ENCODE measurements at regions not wholly inside any gene's neighbourhood (a gene's known extent, or its start where the extent isn't known, plus 50 kb on each side); places are given as distances from the start of the nearest gene placed in this dataset.
"Not testable (repeated sequence)": the region's sequence is repeated elsewhere in the genome, so short reads cannot be mapped to it uniquely, and the experiment has no call there.

DNA sequence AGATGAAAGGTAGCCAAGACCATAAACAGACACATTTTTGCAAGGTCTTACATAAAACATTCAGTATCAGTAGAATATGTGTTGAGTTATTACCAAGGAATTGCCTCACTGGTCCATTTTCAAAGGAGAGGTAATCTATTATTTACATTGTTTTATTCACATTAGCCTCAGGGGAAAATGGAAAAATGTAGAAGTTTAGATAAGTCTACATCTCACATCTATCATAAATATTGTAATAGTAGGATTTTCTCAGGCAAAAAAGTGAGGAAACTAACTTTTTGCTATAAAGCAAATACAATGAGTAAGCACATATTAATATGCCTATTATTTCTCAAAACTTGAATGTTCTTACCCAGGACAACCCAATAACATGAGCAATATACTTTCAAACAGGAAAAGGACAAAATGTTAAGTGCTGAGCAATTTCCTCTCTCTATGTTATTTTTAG is 184.6 kb upstream of the AGTR1 start:
- TF ChIP-seq, protein P1, sequence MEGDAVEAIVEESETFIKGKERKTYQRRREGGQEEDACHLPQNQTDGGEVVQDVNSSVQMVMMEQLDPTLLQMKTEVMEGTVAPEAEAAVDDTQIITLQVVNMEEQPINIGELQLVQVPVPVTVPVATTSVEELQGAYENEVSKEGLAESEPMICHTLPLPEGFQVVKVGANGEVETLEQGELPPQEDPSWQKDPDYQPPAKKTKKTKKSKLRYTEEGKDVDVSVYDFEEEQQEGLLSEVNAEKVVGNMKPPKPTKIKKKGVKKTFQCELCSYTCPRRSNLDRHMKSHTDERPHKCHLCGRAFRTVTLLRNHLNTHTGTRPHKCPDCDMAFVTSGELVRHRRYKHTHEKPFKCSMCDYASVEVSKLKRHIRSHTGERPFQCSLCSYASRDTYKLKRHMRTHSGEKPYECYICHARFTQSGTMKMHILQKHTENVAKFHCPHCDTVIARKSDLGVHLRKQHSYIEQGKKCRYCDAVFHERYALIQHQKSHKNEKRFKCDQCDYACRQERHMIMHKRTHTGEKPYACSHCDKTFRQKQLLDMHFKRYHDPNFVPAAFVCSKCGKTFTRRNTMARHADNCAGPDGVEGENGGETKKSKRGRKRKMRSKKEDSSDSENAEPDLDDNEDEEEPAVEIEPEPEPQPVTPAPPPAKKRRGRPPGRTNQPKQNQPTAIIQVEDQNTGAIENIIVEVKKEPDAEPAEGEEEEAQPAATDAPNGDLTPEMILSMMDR (IDR thresholded peaks at IDR 0.05; ENCODE audit: insufficient read depth, low read length): no peak
- TF ChIP-seq POLR2AphosphoS5 (IDR thresholded peaks at IDR 0.05; ENCODE audit: low read depth) (no peak), SPI1 (IDR thresholded peaks at IDR 0.05; ENCODE audit: borderline replicate concordance, low read depth) (no peak), GABPA (IDR thresholded peaks at IDR 0.05; ENCODE audit: low read depth) (no peak)
- TF ChIP-seq, protein P2, sequence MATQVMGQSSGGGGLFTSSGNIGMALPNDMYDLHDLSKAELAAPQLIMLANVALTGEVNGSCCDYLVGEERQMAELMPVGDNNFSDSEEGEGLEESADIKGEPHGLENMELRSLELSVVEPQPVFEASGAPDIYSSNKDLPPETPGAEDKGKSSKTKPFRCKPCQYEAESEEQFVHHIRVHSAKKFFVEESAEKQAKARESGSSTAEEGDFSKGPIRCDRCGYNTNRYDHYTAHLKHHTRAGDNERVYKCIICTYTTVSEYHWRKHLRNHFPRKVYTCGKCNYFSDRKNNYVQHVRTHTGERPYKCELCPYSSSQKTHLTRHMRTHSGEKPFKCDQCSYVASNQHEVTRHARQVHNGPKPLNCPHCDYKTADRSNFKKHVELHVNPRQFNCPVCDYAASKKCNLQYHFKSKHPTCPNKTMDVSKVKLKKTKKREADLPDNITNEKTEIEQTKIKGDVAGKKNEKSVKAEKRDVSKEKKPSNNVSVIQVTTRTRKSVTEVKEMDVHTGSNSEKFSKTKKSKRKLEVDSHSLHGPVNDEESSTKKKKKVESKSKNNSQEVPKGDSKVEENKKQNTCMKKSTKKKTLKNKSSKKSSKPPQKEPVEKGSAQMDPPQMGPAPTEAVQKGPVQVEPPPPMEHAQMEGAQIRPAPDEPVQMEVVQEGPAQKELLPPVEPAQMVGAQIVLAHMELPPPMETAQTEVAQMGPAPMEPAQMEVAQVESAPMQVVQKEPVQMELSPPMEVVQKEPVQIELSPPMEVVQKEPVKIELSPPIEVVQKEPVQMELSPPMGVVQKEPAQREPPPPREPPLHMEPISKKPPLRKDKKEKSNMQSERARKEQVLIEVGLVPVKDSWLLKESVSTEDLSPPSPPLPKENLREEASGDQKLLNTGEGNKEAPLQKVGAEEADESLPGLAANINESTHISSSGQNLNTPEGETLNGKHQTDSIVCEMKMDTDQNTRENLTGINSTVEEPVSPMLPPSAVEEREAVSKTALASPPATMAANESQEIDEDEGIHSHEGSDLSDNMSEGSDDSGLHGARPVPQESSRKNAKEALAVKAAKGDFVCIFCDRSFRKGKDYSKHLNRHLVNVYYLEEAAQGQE (IDR thresholded peaks at IDR 0.05; ENCODE audit: insufficient replicate concordance, low read depth): no peak

DNA sequence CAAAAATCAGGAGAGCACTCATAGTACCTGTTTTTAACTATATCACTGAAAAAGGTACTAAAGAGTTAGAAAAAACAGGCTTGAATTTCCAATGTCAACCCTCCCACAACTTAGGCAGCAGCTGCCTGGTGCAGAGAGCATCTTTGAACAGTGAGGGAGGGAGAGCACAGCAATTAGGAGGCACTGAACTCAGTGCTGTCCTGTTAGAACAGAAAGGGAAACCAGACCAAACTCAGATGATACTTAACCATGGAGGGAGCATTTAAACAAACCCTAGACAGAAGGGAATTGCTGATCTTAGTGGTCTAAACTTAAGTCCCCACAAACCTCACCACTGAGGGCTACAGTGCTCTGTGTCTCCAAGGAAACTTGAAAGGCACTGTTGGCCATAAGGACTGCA is 179.2 kb upstream of the AGTR1 start:
- no peak for DNase-seq (ENCODE audit: low read depth in 1 of 2, low spot score in 1 of 2)

More for the DNA sequence above, 184.6 kb upstream of the AGTR1 start:
- no peak for DNase-seq (ENCODE audit: low read depth in 1 of 2, low spot score in 1 of 2)
- H3K27me3 ChIP-seq (ENCODE audit: insufficient read depth, poor library complexity, severe bottlenecking): no peaks in the 10 kb centered on the region
- H3K4me3 ChIP-seq (replicated peaks; ENCODE audit: insufficient read depth, low read length): no peak overlapping the region
- H3K27ac ChIP-seq (replicated peaks): no peak overlapping the region

DNA sequence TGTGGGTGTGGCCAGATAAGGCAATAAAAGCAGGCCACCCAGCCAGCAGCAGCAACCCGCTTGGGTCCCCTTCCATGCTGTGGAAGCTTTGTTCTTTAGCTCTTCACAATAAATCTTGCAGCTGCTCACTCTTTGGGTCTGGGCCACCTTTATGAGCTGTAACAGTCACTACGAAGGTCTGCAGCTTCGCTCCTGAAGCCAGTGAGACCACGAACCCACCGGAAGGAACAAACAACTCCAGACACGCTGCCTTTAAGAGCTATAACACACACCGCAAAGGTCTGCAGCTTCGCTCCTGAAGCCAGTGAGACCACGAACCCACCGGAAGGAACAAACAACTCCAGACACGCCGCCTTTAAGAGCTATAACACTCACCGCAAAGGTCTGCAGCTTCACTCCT is 172.1 kb upstream of the AGTR1 start:
- not testable (repeated sequence) for H3K4me3 ChIP-seq (replicated peaks; ENCODE audit: insufficient read depth, low read length); H3K27ac ChIP-seq (replicated peaks); H3K27me3 ChIP-seq (ENCODE audit: insufficient read depth, poor library complexity, severe bottlenecking); DNase-seq (ENCODE audit: low read depth in 1 of 2, low spot score in 1 of 2)

More for the DNA sequence above, 179.2 kb upstream of the AGTR1 start:
- Histone ChIP-seq H3K27me3 (ENCODE audit: insufficient read depth, poor library complexity, severe bottlenecking) (no peaks in the 10 kb centered on the region), H3K27ac (replicated peaks) (no peak overlapping the region), H3K4me3 (replicated peaks; ENCODE audit: insufficient read depth, low read length) (no peak overlapping the region)
- TF ChIP-seq, protein P2 (IDR thresholded peaks at IDR 0.05; ENCODE audit: insufficient replicate concordance, low read depth): no peak
- no peak for TF ChIP-seq GABPA (IDR thresholded peaks at IDR 0.05; ENCODE audit: low read depth)
- no peak for TF ChIP-seq POLR2AphosphoS5 (IDR thresholded peaks at IDR 0.05; ENCODE audit: low read depth)
- TF ChIP-seq, protein P1 (IDR thresholded peaks at IDR 0.05; ENCODE audit: insufficient read depth, low read length): no peak
- no peak for TF ChIP-seq SPI1 (IDR thresholded peaks at IDR 0.05; ENCODE audit: borderline replicate concordance, low read depth)

DNA sequence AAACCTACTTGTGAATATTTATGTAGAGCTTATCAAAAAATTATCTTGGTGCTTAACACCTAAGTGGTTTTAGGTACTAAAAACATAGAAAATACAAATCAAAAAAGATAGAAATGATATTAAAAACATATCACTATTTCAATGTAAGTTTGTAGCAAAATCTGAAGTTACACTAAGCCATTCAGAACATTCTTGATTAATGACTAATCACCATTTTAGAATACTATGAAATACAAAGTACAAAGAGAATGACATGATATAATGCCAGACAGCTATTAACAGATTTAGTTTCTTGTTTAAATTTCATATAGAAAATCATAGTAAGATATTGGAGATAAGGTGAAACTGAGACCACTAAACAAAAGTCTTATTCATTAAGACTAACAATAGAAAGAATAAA is 169.7 kb upstream of the AGTR1 start:
- TF ChIP-seq SPI1 (IDR thresholded peaks at IDR 0.05; ENCODE audit: borderline replicate concordance, low read depth): no peak
- TF ChIP-seq, protein P1 (IDR thresholded peaks at IDR 0.05; ENCODE audit: insufficient read depth, low read length): no peak
- TF ChIP-seq, protein P2 (IDR thresholded peaks at IDR 0.05; ENCODE audit: insufficient replicate concordance, low read depth): no peak
- no peak for TF ChIP-seq POLR2AphosphoS5 (IDR thresholded peaks at IDR 0.05; ENCODE audit: low read depth)
- no peak overlapping the region for H3K4me3 ChIP-seq (replicated peaks; ENCODE audit: insufficient read depth, low read length)
- no peak for DNase-seq (ENCODE audit: low read depth in 1 of 2, low spot score in 1 of 2)

More for the DNA sequence above, 169.7 kb upstream of the AGTR1 start:
- no peaks in the 10 kb centered on the region for H3K27me3 ChIP-seq (ENCODE audit: insufficient read depth, poor library complexity, severe bottlenecking)
- no peak overlapping the region for H3K27ac ChIP-seq (replicated peaks)

Measured in HL-60 (cell line).